GM12878 (cell line): ENCODE measurements at regions not wholly inside any gene's neighbourhood (a gene's known extent, or its start where the extent isn't known, plus 50 kb on each side); places are given as distances from the start of the nearest gene placed in this dataset.

ENCODE experiments used
- BHLHE40 ChIP-seq, 2 experiments: fragments of 450-650 bp in 1 of 2; IDR thresholded peaks; 2 replicates each; pipeline ENCODE4 v1.6.1; 2011 to 2017; ENCODE audit warnings: low read depth in 2 of 2, borderline replicate concordance in 1 of 2, improper control_type of control experiment in 1 of 2, low read length in 1 of 2, mild to moderate bottlenecking in 1 of 2
- CREM ChIP-seq: IDR thresholded peaks from 2 replicates; pipeline ENCODE4 v1.6.1; 2014; ENCODE audit warnings: antibody characterized with exemption, low read depth
- CTCF ChIP-seq, 3 experiments: IDR thresholded peaks in 2 of 3; conservative IDR thresholded peaks in 1 of 3; 2 replicates each; pipeline ENCODE4 v1.5.1; 2011; ENCODE audit warnings: low read depth in 3 of 3, low read length in 3 of 3, mild to moderate bottlenecking in 3 of 3, control low read depth in 2 of 3, moderate library complexity in 2 of 3, inconsistent platforms in 1 of 3, mixed read lengths in 1 of 3; ENCODE audit not compliant: control insufficient read depth in 2 of 3, insufficient read depth in 1 of 3; ENCODE audit errors: extremely low read depth in 1 of 3
- E4F1 ChIP-seq: fragments of 450-650 bp; IDR thresholded peaks from 2 replicates; pipeline ENCODE4 v1.6.1; 2018; ENCODE audit warnings: borderline replicate concordance, mild to moderate bottlenecking; ENCODE audit not compliant: partially characterized antibody
- EZH2 ChIP-seq: IDR thresholded peaks from 2 replicates; pipeline ENCODE4 v1.6.1; 2012; ENCODE audit warnings: low read depth, mild to moderate bottlenecking, control low read depth, inconsistent platforms, low read length, borderline replicate concordance; ENCODE audit not compliant: control insufficient read depth
- FOXM1 ChIP-seq: IDR thresholded peaks from 2 replicates; pipeline ENCODE4 v1.6.1; 2012; ENCODE audit warnings: low read depth, mild to moderate bottlenecking, inconsistent platforms, low read length, moderate library complexity
- POLR2AphosphoS2 ChIP-seq: IDR thresholded peaks from 2 replicates; pipeline ENCODE4 v1.6.1; 2011; ENCODE audit warnings: low read depth, mild to moderate bottlenecking, low read length, improper control_type of control experiment, moderate library complexity
- RAD51 ChIP-seq: fragments of 450-650 bp; IDR thresholded peaks from 2 replicates; pipeline ENCODE4 v1.6.1; 2016; ENCODE audit warnings: moderate library complexity, mild to moderate bottlenecking, inconsistent platforms
- SREBF1 ChIP-seq: IDR thresholded peaks from 2 replicates; pipeline ENCODE4 v1.6.1; 2012; ENCODE audit warnings: mild to moderate bottlenecking, low read length
- USF2 ChIP-seq: IDR thresholded peaks from 2 replicates; pipeline ENCODE4 v1.6.1; 2011; ENCODE audit warnings: low read depth, low read length, improper control_type of control experiment, borderline replicate concordance
- ZNF274 ChIP-seq: IDR thresholded peaks from one replicate; pipeline ENCODE4 v1.8.0; 2011; ENCODE audit not compliant: insufficient read length, insufficient read depth

GRCh38 chr22:27046086-27046485 is 388.7 kb downstream of the MIAT start:
- TF ChIP-seq ZNF274 (no peak), BHLHE40 (IDR thresholded peaks at IDR 0.05; ENCODE audit: borderline replicate concordance in 1 of 2, low read depth in 2 of 2, low read length in 1 of 2) (no peak), FOXM1 (no peak), SREBF1 (no peak), CTCF (IDR thresholded peaks at IDR 0.05 in 2 of 3, conservative IDR thresholded peaks at IDR 0.05 in 1 of 3; ENCODE audit: control insufficient read depth in 2 of 3, extremely low read depth in 1 of 3, insufficient read depth in 1 of 3, low read depth in 3 of 3, low read length in 3 of 3) (no peak), CREM (no peak), EZH2 (no peak), POLR2AphosphoS2 (no peak), E4F1 (no peak), RAD51 (no peak), USF2 (no peak)
